HG03439 (cell line): ENCODE measurements at regions not wholly inside any gene's neighbourhood (a gene's known extent, or its start where the extent isn't known, plus 50 kb on each side); places are given as distances from the start of the nearest gene placed in this dataset.

Experiments used
- ATAC-seq: cut with Tn5 transposase; IDR thresholded peaks from one replicate; pipeline ENCODE4 v1.9.1; 2021; ENCODE audit warnings: mild to moderate bottlenecking, moderate library complexity; ENCODE audit not compliant: unreplicated experiment

DNA sequence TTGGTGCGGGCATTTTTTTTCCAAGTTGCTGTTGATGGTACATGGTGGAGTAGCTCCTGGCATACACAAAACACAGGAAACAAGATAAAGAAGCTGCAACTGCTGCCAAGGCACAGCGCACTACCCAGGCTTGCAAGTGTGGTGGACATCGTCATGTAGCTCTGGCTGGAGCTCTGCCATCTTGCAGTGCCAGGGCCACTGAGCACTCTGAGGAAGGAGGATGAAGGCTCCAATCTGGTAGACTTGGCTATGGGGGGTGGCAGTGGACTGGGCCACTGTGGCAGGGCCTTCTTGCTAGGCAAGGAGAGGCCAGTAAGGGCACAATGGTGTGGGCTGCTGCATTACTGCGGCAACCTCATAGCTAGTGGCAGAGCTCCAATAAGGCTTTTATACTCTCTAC is 263.5 kb downstream of the CENPW start:
- ATAC-seq, result no peak

DNA sequence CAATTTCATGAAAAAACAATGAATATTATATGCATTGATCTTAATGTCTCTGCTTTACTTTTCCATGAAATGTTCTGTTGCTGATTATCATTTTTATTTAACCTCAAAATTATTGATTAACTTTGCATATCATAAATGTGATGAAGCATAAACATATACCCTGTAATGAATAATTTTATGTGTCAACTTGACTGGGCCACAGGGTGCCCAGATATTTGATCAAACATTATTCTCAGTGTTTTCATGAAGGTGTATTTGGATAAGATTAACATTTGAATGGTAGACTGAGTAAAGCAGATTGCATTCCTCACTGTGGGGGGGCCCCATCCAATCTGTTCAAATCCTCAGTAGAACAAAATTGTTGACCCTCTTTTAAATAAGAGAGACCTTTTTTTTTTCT is 265.2 kb downstream of the CENPW start:
- no peak for ATAC-seq

DNA sequence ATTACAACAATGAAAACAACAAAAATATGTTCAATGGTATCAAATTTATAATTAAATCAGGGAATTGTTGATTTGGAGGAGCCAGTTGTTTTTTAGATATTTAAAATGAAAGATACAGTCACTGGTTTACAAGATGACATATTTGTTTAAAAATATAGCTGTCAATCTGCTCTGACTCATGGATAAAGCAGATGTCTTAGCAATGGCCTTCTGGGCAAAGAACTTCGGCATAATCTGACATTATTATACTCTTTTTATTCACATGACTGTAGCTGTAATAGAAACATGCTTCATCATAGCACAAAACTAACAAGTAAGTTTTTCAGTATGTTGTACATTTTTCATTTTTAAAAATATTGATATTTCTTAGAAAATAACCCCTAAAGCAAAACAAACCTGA is 267.4 kb downstream of the CENPW start:
- ATAC-seq, result no peak

DNA sequence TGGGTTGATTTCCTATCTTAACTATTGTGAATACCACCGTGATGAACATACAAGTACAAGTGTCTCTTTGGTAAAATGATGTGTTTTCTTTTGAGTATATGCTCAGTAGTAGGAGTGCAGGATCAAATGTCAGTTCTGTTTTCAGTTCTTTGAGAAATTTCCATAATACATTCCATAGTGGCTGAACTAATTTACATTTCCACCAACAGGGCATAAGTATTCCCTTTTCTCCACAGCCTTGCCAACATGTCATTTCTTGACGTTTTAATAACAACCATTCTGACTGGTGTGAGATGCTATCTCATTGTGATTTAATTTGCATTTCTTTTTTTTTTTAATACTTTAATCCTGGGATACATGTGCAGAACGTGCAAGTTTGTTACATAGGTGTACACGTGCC is 268.8 kb downstream of the CENPW start:
- no peak for ATAC-seq

DNA sequence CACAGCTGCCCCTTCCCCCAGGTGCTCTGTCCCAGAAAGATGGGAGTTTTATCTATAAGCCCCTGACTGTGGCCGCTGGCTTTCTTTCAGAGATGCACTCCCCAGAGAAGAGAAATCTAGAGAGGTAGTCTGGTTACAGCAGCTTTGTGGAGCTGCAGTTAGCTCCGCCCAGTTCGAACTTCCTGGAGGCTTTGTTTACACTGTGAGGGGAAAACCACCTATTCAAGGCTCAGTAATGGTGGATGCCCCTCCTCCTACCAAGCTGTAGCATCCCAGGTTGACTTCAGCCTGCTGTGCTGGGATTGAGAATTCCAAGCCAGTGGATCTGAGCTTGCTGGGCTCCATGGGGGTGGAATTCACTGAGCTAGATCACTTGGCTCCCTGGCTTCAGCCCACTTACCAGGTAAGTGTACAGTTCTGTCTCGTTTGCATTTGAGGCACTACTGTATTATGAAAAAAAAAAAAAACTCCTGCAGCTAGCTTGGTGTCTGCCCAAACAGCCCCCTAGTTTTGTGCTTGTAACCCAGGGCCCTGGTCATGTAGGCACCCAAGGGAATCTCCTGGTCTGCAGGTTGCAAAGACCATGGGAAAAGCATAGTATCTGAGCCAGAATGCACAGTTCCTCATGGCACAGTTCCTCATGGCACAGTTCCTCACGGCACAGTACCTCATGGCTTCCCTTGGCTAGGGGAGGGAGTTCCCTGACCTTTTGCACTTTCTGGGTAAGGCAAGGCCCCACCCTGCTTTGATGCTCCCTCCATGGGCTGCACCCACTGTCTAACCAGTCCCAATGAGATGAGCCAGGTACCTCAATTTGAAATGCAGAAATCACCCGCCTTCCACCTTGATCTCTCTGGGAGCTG is 275.0 kb downstream of the CENPW start:
- no peak for ATAC-seq

DNA sequence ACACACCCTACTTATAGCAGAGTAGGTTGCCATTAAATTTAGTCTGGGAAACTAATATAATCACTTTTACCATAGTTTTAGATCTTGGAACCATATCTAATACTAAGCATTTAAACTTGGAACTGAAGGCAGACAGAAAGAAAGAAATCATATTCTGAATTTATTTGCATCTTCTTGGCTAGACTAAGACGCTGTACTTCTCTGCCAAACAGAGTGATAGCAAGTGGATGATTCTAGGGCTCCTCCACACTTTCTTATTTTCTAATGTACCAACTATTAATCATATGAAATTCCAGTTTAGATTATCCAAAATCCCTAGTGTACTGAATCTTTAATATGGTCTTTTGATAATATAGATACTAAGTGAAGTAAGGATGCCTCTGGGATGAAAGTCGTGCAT is 277.0 kb downstream of the CENPW start:
- ATAC-seq, result no peak

DNA sequence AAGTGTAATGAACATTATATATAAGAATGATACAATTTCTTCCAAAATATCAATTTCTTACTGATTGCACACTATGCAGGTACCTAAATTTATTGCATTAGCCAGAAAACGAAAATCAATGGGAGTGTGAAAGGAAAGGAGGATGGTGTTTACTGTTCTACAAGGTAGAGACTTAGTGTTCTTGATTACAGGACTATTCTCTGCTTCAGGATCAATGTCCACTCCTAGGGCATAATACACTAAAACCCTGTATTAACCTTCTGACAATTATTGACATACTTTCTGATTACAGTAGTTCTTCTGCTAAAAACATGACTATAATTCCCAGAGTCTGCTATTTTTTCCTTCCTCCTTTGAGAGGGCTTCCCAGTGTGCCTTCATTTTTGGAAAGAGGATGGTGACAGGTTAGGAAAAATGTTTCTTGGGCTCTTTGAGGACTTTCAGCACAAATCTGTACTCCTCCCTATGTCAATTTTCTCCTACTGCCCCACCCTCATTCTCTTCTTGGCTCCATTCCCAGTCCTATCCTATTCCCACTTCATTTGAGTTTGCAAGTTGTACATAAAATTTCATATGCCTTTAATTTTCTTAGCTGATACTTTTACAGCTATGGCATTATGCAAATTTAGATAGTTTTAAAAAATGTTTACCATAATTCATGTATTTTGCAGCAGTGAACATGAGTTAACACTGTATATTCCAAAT is 278.9 kb downstream of the CENPW start:
- ATAC-seq, result no peak

DNA sequence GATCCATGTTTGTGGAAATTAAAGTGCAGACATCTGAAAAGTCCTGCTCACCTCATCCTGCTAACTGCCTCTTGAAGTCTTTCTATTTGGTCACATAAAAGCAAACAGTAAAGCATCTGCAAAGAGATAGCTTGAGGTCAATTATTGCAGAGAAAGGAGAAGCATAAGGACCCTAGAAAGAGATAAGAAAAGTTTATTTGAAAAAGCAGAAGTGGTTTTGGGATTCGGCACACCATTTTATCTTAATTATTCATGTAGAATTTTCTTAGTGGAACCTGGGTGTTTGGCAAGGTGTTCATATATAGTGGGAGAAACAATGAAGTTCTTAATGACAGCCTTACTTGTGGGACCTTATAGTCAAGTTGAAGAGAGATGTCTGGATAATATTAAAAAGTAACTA is 280.8 kb downstream of the CENPW start:
- ATAC-seq, result no peak

DNA sequence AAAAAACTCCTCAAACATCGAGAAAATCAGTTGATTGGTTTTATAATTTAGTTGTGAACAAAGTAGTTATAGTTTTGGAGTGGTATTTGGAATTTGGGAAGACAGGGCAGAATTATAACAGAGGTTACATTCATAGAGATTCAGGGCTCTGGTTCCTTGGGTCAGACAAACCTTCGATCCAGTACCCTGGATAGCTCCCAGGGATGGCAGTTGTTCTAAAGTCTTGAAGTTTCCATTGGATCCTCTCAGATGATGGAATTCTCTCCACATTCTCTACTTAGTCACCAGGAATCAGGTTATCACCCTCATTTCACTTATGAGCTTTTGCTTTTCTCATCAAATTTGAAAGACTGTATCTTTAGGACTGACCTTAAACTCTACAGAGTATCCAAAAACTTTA is 285.1 kb downstream of the CENPW start:
- ATAC-seq, result no peak

DNA sequence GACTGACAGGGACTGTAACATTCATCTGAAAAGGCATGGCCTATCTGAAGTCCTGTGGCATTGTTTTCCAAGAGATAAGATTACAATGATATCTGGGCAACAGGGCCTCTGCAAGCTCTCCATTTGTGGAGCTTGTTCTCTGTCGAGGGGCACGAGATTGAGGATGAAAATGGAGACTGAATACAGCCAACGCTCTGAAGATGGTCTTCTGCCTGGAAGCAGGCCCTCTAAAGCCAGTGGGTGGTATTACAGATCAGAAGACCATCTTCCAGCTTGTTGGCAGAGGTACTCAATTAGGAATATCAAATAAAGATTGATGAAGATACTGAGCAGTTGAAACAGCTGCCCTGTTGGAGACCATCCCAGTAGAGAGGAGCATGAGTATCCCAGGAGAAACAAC is 288.2 kb downstream of the CENPW start:
- no peak for ATAC-seq

DNA sequence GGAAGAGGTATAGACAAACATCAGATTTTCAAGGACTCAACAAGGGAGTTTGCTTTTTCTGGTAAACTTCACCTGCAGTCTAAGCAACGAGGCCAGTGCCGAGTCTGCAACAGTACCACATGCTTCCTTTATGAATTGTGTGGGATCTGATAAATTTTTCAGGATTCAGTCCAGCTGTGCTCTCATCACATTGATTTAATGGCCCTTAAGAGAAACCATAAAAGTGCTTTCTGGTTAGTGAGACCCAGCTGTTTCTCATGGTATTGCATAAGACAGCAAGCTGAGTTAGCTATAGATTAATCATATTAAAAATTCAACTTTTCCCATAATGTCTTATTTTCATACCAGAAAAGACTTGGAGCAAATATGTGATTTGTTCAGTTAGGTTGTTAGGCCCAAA is 291.4 kb downstream of the CENPW start:
- no peak for ATAC-seq

DNA sequence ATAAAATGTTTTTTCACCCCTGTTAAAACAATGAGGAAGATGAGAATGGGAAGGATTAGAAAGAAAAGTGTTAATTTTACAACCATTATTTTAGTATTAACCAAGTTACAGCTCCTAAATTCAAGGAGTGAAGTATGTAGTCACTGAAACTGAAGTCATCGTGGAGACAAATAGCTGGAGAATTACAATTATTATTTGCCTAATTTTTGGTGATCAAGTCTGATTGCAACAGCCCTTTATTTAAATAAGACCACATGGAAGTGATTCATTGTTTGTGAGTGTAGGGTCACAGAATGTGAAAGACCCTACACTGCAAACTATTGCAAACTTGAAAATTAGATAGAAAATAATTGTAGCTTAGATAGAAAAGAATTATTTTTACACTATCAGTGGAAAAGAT is 292.4 kb downstream of the CENPW start:
- no peak for ATAC-seq

DNA sequence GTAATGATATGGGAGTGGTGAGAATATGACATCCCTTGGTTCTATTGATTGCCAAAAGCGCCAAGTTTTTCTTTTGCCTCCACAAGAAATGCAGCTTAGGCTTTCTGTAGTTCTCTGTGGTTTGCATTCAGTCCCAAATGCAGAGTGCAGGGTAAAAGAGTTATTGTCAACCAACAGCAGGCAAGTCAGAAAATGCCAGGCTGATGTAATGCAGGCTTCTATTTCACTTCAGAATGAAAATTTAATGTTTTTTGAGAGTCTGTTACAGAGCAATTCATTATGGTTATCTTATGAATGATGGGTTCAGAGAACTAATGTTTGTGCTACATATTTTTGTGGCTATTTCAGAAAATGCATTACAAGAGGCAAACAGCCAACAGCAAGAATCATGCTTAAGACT is 293.5 kb downstream of the CENPW start:
- ATAC-seq, result no peak

DNA sequence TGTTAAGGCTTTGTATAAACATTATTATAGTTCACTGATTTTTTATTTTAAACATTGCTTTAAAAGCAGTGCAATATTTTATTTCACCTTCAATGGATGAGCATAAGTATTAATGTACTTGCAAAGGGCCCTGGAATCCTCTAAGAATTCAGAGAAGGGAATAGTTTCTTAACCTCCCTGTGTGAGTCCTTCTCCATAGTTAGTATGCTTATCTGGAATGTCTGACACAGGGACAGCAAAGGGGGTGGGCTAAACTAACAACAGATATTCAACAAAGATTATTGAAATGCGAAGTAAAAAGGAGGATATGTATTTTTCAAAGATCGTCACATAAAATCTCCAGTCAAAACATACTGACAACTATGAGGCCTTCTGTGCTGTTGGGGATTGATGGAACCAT is 300.4 kb downstream of the CENPW start:
- ATAC-seq, result no peak

DNA sequence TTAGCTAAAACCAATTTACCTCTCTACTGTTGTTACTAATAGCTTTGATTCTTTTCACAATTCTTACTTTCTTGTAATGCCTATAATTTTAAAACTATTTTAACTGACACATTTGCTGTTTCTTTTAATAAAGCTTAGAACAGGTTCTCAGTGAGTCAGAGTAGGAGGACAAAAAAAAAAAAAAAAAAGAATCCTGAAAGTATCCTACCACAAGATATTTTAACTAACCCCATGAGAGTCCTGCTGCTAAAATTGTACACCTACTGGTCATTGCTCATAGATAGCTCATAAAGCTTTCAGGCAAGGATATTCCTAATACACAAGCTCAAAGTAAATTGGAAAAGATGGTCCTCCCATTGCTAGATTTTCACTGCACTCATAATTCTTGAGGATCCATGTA is 301.0 kb downstream of the CENPW start:
- ATAC-seq, result no peak

DNA sequence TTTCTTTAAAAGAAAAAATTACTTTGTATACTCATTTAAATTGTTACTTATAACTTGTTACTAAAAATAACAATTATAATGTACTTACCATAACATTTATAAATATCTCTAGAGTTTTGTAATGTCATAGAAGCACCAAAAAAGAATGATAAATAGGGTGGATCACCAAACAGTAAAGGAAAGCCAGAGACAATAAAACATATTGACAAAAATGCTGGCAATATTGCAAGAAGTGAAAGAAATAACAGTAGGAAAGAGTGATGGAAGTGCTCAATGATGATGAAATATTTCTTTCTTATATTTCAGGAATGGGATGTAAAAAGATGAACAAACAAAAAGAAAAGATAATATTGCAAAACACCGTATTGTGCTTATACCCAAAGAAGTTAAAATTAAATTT is 301.7 kb downstream of the CENPW start:
- no peak for ATAC-seq

DNA sequence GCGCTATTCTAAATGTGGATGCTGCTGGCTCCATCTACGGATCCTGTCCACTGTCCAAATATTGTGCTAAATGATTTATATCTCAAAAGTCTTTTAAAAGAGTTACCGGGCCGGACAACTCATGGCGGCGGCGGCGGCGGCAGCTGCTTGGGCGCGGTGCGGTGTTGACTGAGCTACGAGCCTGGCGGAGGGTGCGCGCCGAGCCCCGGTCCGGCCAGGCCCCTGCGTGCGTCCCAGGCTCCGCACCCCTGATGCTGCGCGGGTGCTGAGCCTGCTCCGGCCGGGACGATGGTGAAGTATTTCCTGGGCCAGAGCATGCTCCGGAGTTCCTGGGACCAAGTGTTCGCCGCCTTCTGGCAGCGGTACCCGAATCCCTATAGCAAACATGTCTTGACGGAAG is 303.4 kb downstream of the CENPW start:
- ATAC-seq, result no peak

DNA sequence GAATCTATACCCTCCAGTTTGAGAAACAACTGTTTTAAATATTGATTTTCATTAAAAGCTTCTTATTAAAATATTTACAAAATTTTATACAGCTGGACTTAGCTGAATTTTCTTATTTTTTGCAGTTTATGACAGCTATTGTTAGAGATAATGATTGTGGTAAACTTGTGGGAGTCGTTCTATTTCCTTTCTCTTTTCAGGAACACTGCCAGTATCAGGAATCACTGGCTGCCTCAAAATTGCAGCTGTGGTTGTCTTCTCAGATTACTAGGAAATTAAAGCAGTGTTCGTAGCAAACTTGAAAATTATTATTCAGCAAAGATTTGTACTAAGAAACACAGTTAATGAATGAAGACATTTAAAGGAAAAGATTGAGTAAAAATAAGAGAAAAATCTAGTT is 311.0 kb downstream of the CENPW start:
- ATAC-seq, result no peak

DNA sequence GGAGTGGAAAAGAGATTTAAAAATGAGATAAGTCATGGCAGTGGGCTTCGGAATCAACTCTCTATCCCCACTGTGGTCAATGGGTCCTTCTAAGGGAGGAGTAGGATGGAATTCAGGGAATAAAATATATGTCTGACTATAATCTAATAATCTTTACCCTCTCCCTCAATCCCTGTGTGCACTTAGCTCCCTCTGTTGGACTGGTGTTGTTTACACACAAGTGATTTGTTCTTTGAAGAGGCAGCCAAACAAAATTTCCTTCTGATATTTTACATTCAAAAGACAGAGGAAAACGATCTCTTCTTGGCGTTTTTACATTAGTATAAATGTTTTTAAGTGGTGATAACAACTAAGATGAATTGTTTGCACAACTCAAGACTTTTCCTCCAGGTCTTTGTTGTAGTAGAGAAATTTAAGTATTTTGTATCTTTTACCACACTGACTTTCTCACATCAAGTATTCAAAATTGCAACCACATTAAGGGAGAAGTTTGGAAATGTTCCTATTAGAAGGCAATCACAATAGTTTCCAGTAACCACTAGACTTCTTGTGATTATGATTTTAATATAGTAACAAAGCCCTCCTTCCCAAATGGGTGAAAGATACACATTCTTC is 317.8 kb downstream of the CENPW start:
- ATAC-seq, result no peak

DNA sequence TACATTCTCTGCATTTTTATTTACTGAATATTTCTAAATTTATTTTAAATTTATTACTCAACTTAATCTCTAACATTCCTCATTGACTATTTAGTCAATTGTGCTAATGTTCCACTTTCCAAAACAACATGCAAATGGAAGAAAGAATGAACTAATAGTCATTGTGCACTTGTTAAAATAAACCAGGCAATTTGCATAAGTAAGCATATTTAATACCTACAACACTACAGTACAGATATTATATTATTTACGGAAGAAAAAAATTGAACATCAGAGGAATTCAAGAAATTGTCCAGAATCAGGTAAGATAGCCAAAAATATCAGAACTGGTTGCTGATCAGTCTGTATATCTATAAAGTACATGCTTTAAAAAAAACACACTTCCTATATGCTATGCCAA is 320.5 kb downstream of the CENPW start:
- ATAC-seq, result no peak

DNA sequence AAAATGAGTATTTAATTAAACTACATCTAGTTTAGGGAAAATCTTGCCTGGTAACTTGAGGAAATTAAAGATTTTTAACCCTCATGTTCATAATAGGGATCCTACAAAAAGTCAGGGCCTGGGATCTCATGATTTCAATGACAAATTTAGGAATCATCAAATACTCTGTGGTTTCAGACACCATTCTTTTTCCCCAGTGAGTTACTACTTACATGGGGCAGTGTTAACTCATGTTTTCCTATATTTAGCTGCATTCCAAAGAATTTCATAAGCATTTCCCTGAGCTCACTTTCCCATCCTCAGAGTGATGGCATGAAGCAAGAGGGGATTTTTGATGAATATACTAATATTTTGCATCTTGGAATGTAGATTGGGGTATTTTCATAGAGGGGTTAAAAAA is 321.7 kb downstream of the CENPW start:
- no peak for ATAC-seq

DNA sequence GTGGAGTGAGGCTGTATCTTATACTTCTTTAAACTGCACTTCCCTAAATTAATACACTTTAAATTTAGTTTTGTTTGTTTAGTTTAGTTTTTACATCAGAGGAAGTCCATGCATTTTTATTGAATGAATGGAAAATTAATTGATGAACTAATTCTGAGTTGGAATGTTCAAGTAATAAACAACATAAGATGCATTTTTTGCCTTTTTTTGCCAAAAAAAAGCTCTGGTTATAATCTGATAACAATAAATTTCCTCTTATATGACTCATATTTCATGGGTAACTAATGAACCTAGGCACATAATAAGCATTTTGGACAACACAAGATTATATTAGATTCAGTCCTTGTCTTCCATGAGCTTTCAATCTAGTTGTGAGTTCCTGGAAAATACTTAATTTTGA is 323.1 kb downstream of the CENPW start:
- no peak for ATAC-seq
